BLaER1 (cell line): ENCODE measurements at regions not wholly inside any gene's neighbourhood (a gene's known extent, or its start where the extent isn't known, plus 50 kb on each side); places are given as distances from the start of the nearest gene placed in this dataset.
"Not testable (repeated sequence)": the region's sequence is repeated elsewhere in the genome, so short reads cannot be mapped to it uniquely, and the experiment has no call there.

ENCODE experiments used
- H3K27ac ChIP-seq: shearing (Covaris generic); formaldehyde crosslinking; 2 replicates; pipeline ENCODE4 v1.8.1; 2022
- H3K27me3 ChIP-seq: shearing (Covaris generic); formaldehyde crosslinking; 2 replicates; pipeline ENCODE4 v1.8.1; 2022
- H3K36me3 ChIP-seq: shearing (Covaris generic); formaldehyde crosslinking; 2 replicates; pipeline ENCODE4 v1.8.1; 2022
- H3K4me1 ChIP-seq: shearing (Covaris generic); formaldehyde crosslinking; 2 replicates; pipeline ENCODE4 v1.8.1; 2022
- H3K4me2 ChIP-seq: shearing (Covaris generic); formaldehyde crosslinking; 2 replicates; pipeline ENCODE4 v1.8.1; 2022
- H3K4me3 ChIP-seq: shearing (Covaris generic); formaldehyde crosslinking; 2 replicates; pipeline ENCODE4 v1.8.1; 2022
- H3K9ac ChIP-seq: shearing (Covaris generic); formaldehyde crosslinking; 2 replicates; pipeline ENCODE4 v1.8.1; 2022
- H3K9me3 ChIP-seq: shearing (Covaris generic); formaldehyde crosslinking; 2 replicates; pipeline ENCODE4 v1.8.1; 2022
- H4K20me1 ChIP-seq: shearing (Covaris generic); formaldehyde crosslinking; 2 replicates; pipeline ENCODE4 v1.8.1; 2022

DNA sequence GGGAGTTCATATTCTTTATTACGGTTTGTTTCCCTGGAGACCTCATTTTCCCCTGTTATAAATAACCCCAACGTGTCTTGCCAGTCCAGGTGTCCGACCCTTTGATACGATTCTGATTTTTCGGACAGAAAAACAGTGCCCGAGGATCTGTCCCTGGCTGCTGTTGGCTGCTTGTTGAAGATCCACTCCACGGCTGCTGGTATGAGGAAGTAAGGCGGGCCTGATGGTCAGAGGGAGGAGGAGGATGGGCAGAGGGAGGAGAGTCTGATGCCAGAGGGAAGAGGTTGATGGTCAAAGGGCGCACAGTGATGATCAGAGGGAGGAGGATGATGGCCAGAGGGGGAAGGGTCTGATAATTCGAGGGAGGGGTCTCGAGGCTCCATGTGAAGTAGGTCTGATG is 99.9 kb downstream of the ATP6V0E2 start:
- not testable (repeated sequence) for H3K9me3 ChIP-seq, H3K27me3 ChIP-seq, H3K9ac ChIP-seq, H3K27ac ChIP-seq, H3K4me3 ChIP-seq, H3K36me3 ChIP-seq, H4K20me1 ChIP-seq
- peak overlapping the region; percentile 66 for H3K4me2 ChIP-seq
- peaks cover 35% of the 10 kb centered on the region for H3K4me1 ChIP-seq

DNA sequence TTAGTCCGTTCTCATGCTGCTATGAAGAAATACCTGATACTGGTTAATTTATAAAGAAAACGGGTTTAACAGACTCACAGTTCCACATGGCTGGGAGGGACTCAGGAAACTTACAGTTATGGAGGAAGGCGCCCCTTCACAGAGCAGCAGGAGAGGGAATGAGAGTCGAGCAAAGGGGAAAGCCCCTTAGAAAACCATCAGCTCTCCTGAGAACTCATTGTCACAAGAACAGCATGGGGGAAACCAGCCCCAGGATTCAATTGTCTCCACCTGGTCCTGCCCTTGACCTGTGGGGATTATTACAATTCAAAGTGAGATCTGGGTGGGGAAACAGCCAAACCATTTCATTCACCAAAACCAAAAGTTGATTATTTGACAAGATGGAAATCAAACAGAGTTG is 101.8 kb downstream of the ATP6V0E2 start:
- Histone ChIP-seq H3K9ac (peak overlapping the region; percentile 72), H3K4me3 (peak overlapping the region; percentile 58), H3K4me1 (peaks cover 35% of the 10 kb centered on the region), H3K4me2 (peak overlapping the region; percentile 80), H3K27ac (peak overlapping the region; percentile 79)
- not testable (repeated sequence) for H3K36me3 ChIP-seq, H3K27me3 ChIP-seq, H4K20me1 ChIP-seq, H3K9me3 ChIP-seq

DNA sequence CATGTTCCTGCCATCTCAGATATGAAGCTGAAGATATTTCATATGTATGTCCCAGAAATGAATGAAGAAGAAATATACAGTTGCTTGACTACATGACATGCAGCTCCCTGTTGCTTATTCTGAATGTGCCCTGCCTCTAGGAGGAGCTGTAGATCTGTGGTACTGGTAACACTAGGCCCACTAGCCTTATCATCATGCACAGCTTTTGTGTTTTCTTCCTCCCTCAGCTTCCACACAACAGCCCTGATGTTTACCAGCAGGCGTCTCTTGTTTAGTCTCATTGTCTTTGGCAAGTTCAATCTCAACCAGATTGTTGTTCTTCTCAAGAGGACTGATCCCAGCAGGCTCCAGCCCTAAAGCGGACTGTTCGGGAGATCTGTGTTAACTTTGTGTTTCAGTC is 104.8 kb downstream of the ATP6V0E2 start:
- not testable (repeated sequence) for H3K36me3 ChIP-seq, H3K4me3 ChIP-seq, H3K27ac ChIP-seq, H3K4me2 ChIP-seq, H3K9me3 ChIP-seq, H4K20me1 ChIP-seq, H3K27me3 ChIP-seq, H3K9ac ChIP-seq
- H3K4me1 ChIP-seq, result peaks cover 26% of the 10 kb centered on the region

DNA sequence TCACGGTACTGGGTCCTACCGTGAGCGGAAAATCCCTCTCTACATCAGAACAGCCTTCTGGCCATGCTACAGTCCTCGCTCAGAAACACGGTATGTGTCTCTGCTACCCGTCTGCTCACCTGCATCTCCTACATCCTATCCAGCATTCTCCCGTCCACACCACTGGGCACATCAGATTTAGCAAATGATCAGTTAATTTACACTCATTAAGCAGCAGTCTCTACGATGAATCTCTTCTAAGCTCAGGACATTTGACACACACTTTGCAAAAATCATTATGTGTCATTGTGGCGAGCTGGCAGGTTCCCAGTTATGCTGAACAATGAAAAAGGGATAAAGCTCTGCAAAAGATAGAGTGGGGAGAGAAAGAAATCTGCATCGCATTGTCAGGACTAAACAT is 105.2 kb downstream of the ATP6V0E2 start:
- not testable (repeated sequence) for H3K27me3 ChIP-seq, H3K27ac ChIP-seq, H3K4me2 ChIP-seq, H4K20me1 ChIP-seq, H3K4me3 ChIP-seq, H3K36me3 ChIP-seq, H3K9ac ChIP-seq, H3K9me3 ChIP-seq
- H3K4me1 ChIP-seq, result peaks cover 25% of the 10 kb centered on the region

DNA sequence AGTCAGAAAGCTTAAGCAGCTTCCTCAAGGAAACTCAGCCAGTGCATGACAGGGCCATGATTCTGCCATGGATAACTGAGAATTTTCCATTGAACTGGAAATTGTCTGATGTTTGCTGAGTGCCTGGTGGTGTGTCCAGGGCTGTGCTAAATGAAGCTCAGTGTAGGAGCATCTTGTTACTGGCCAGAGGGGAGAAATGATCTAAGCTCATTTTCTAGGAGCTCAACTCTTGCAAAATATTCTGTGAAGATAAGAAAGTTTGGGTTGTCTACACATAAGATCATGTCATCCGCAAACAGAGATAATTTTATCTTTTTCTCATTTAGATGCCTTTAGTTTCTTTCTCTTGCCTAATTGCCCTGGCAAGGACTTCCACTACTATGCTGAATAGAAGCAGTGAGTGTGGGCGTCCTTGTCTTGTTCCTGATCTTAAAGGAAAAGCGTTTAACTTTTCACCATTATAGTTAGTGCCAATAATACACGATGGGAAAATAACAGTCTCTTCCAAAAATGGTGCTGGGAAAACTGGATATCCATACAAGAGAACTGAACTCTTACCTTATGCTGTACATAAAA is 108.9 kb downstream of the ATP6V0E2 start:
- not testable (repeated sequence) for H3K4me1 ChIP-seq, H3K36me3 ChIP-seq, H3K4me2 ChIP-seq, H3K4me3 ChIP-seq, H4K20me1 ChIP-seq, H3K9me3 ChIP-seq, H3K9ac ChIP-seq, H3K27me3 ChIP-seq, H3K27ac ChIP-seq

DNA sequence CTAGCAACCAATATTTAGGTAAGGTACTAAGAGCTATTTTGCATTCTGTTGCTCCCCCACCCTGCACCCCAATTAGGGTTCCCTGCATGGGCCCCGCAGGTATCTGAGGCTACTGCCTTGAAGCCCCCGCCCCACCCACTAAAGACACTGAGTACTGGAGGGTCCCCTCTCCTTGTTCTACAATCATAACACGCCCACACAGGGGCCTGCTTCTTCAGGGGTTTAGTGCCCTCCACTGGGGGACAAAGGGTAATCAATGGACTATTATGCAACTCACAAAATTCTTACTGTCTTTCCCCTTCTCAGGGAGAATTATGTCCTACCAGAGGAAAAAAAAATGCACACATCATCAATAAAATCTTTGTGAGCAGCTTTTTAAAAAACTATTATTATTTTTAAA is 113.1 kb downstream of the ATP6V0E2 start:
- H3K4me3 ChIP-seq, H3K9me3 ChIP-seq, H3K4me2 ChIP-seq, H3K4me1 ChIP-seq, H3K27ac ChIP-seq, H3K9ac ChIP-seq, H4K20me1 ChIP-seq, H3K27me3 ChIP-seq, H3K36me3 ChIP-seq: not testable (repeated sequence)

DNA sequence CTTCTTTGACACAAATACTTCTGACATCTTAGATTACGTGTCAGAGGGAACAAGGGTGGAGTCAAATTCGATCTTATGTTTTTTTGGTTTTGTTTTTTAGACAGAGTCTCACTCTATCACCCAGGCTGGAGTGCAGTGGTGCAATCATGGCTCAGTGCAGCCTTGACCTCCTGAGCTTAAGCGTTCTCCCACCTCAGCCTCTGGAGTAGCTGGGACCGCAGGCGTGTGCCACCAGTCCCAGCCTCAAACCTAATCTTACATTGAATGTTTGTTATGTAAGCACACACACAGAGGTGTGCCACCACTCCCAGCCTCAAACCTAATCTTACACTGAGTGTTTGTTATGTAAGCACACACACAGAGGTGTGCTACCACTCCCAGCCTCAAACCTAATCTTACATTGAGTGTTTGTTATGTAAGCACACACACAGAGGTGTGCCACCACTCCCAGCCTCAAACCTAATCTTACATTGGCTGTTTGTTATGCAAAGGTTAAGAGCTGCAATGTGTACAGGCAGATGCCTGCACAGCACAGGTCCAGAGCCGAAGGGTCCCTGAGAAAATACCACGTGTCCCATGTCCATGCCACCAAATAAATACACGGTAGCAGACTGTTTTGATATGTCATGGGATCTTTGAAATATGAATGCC is 118.0 kb downstream of the ATP6V0E2 start:
- not testable (repeated sequence) for H3K4me3 ChIP-seq, H4K20me1 ChIP-seq, H3K36me3 ChIP-seq, H3K9me3 ChIP-seq, H3K4me2 ChIP-seq, H3K27ac ChIP-seq, H3K4me1 ChIP-seq, H3K9ac ChIP-seq, H3K27me3 ChIP-seq

DNA sequence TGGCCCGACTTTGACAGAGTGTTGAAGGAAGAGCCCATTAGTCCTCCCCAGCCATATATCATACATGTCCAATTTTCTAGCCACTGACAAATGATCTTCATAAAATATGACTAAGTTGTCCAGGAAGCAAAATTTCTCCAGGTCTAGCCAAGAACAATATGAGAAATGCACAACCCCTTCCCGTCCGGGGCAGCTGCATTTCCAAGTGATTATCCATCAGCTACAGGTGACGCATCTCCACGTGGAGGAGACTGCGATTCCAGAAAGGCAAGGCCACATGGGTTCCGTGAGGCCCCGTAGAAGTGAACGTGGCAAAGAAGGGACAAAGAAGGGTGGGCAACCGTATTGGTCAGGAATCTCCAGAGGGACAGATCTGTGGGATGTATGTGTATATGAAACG is 118.6 kb downstream of the ATP6V0E2 start:
- H4K20me1 ChIP-seq, H3K27ac ChIP-seq, H3K9me3 ChIP-seq, H3K27me3 ChIP-seq, H3K9ac ChIP-seq, H3K4me2 ChIP-seq, H3K36me3 ChIP-seq, H3K4me3 ChIP-seq, H3K4me1 ChIP-seq: not testable (repeated sequence)

DNA sequence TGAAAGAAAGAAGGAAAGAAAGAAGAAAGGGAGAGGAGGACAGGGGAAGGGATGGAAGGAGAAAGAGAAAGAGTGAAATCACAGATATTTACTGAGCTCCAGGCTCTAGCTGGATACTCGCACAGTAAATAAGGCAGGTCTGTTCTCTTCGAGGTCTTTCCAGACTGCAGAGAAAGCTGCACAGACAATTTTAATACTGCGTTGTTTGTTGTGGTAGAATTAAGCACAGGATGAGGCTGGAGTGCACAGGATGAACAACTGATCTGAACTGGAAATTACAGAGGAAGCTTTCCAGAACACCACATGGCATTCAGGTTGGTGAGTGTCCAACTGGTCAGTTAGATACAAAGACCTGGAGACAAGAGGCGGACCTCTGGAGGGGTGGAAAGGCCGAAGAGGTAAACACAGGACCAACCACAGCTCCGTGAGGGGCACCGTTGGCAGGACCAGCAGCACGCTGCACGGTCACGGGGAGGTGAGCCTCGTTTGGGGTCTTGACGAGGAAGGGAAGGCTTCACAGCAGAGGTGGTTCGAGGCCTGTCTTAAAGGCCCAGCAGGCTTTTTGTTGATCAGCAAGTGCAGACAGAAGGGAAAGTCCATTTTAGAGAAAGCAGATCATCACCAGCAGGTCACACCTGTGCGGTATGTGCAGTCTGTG is 121.7 kb downstream of the ATP6V0E2 start:
- not testable (repeated sequence) for H3K4me1 ChIP-seq, H3K9me3 ChIP-seq, H3K27ac ChIP-seq, H3K4me3 ChIP-seq, H3K9ac ChIP-seq, H3K36me3 ChIP-seq, H3K4me2 ChIP-seq, H3K27me3 ChIP-seq, H4K20me1 ChIP-seq

DNA sequence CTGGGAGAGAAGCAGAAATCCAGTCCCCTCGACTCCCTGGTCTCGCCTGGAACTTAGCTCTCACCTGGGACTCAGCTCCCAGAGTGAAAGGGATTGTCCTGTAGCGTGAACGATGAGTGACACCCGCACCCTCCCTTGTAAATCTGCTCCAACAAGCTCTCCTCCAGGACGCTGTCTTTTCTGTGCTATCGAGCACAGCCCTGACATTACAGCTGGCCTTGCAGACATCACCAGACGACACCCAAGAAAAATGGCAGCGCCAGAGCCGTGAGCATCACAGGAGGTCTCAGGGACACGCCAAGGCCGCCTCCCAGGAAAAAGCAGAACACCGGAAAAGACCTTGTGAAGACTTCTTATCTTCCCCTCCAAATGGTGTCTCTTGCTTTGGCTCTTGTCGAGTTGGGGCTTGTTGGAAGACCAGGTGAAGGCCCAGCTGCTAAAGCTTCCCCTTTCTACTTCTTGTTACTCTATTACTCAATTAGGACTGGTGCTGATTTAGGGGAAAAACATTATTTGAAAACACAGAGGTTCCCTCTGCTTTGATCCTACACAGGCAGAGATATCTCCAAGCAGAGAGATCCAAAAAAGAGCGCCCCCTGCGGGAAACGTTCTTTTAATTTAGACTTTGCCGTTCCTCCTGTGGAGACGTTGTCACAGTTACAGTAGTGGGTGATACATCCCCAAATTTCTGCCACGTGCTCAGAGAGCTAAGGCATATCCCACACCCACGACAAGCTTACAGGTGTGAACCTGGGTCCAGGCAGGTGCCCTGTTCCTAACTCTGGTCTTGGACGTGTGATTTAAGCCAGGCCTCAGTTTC is 127.2 kb downstream of the ATP6V0E2 start:
- H3K4me1 ChIP-seq, H3K36me3 ChIP-seq, H4K20me1 ChIP-seq, H3K9ac ChIP-seq, H3K4me2 ChIP-seq, H3K4me3 ChIP-seq, H3K27ac ChIP-seq, H3K27me3 ChIP-seq, H3K9me3 ChIP-seq: not testable (repeated sequence)
